Parathyroid adenoma (tissue), 2 donors: ENCODE measurements at regions not wholly inside any gene's neighbourhood (a gene's known extent, or its start where the extent isn't known, plus 50 kb on each side); places are given as distances from the start of the nearest gene placed in this dataset.

Experiments used
- H2AFZ ChIP-seq: fragments of 300-600 bp; sonication (generic); one replicate; pipeline ENCODE4 v1.7.0; 2017; ENCODE audit warnings: antibody characterized with exemption, mild to moderate bottlenecking
- H3K27ac ChIP-seq: fragments of 300-600 bp; sonication (generic); one replicate; pipeline ENCODE4 v1.7.0; 2017
- H3K27me3 ChIP-seq: fragments of 300-600 bp; sonication (generic); one replicate; pipeline ENCODE4 v1.7.0; 2017; ENCODE audit warnings: low read length; ENCODE audit not compliant: control insufficient read depth, insufficient read depth
- H3K36me3 ChIP-seq: fragments of 300-600 bp; sonication (generic); one replicate; pipeline ENCODE4 v1.7.0; 2017; ENCODE audit warnings: low read length; ENCODE audit not compliant: control insufficient read depth, insufficient read depth
- H3K4me1 ChIP-seq: fragments of 300-600 bp; sonication (generic); one replicate; pipeline ENCODE4 v1.7.0; 2017; ENCODE audit warnings: control low read depth
- H3K4me2 ChIP-seq: fragments of 300-600 bp; sonication (generic); one replicate; pipeline ENCODE4 v1.7.0; 2017; ENCODE audit warnings: low read length
- H3K4me3 ChIP-seq: fragments of 300-600 bp; sonication (generic); one replicate; pipeline ENCODE4 v1.7.0; 2017; ENCODE audit warnings: low read depth, low read length
- H3K79me2 ChIP-seq: fragments of 300-600 bp; sonication (generic); one replicate; pipeline ENCODE4 v1.7.0; 2017; ENCODE audit warnings: control low read depth
- H3K9ac ChIP-seq: fragments of 300-600 bp; sonication (generic); one replicate; pipeline ENCODE4 v1.7.0; 2017; ENCODE audit warnings: mild to moderate bottlenecking
- H3K9me3 ChIP-seq: fragments of 300-600 bp; sonication (generic); one replicate; pipeline ENCODE4 v1.7.0; 2017; ENCODE audit warnings: low read length; ENCODE audit not compliant: control insufficient read depth
- TF ChIP-seq, protein P1 (sequence below): fragments of 300-600 bp; sonication (generic); IDR thresholded peaks from one replicate; pipeline ENCODE4 v1.7.0; 2017; ENCODE audit warnings: antibody characterized with exemption, mild to moderate bottlenecking
- donor health status: primary hyperparathyroidism.

- H3K4me1 ChIP-seq, result no peaks in the 10 kb centered on the region
- no peaks in the 10 kb centered on the region for H3K27me3 ChIP-seq
- no peak overlapping the region for H2AFZ ChIP-seq
- H3K9ac ChIP-seq, result no peak overlapping the region
- TF ChIP-seq, protein P1, sequence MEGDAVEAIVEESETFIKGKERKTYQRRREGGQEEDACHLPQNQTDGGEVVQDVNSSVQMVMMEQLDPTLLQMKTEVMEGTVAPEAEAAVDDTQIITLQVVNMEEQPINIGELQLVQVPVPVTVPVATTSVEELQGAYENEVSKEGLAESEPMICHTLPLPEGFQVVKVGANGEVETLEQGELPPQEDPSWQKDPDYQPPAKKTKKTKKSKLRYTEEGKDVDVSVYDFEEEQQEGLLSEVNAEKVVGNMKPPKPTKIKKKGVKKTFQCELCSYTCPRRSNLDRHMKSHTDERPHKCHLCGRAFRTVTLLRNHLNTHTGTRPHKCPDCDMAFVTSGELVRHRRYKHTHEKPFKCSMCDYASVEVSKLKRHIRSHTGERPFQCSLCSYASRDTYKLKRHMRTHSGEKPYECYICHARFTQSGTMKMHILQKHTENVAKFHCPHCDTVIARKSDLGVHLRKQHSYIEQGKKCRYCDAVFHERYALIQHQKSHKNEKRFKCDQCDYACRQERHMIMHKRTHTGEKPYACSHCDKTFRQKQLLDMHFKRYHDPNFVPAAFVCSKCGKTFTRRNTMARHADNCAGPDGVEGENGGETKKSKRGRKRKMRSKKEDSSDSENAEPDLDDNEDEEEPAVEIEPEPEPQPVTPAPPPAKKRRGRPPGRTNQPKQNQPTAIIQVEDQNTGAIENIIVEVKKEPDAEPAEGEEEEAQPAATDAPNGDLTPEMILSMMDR, result no peak
- no peaks in the 10 kb centered on the region for H3K79me2 ChIP-seq
- no peaks in the 10 kb centered on the region for H3K36me3 ChIP-seq
- no peak overlapping the region for H3K27ac ChIP-seq
- H3K4me3 ChIP-seq, result no peak overlapping the region
- no peak overlapping the region for H3K4me2 ChIP-seq
- H3K9me3 ChIP-seq, result no peaks in the 10 kb centered on the region
Measured at GRCh38 chr2:201973305-201973928, 60.2 kb upstream of the FZD7 start.

- Histone ChIP-seq H3K9me3 (no peaks in the 10 kb centered on the region), H3K27ac (no peak overlapping the region)
Measured at GRCh38 chr2:201974171-201975100, 59.2 kb upstream of the FZD7 start.

DNA sequence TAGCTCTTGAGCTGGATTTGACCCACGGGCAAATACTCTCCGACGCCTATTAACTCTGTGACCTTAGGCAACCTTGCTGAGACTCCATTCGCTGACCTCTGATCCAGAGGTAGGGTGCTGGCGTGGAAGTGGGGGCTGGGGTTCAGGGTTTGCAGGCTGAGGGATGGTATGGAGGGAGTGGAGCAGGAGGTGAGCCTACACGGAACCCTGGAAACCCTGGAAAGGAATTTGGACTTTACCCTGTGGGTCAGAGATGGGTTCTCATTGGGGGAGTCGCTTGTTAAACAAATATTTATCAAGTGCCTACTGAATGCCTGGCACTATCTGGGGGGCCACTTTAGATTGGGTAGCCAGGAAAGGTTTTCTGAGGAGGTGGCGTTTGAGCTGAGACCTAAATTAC lies 58.2 kb upstream of the FZD7 start:
- Histone ChIP-seq H3K27ac (no peak overlapping the region), H3K36me3 (no peaks in the 10 kb centered on the region), H3K4me3 (no peak overlapping the region), H3K4me1 (no peaks in the 10 kb centered on the region), H2AFZ (no peak overlapping the region), H3K79me2 (no peaks in the 10 kb centered on the region), H3K27me3 (no peaks in the 10 kb centered on the region), H3K4me2 (no peak overlapping the region), H3K9ac (no peak overlapping the region), H3K9me3 (no peaks in the 10 kb centered on the region)
- TF ChIP-seq, protein P1, result no peak

More at GRCh38 chr2:201974171-201975100, 59.2 kb upstream of the FZD7 start:
- Histone ChIP-seq H3K79me2 (no peaks in the 10 kb centered on the region), H3K36me3 (no peaks in the 10 kb centered on the region), H3K4me2 (no peak overlapping the region), H3K27me3 (no peaks in the 10 kb centered on the region), H3K4me1 (no peaks in the 10 kb centered on the region), H2AFZ (no peak overlapping the region), H3K4me3 (no peak overlapping the region), H3K9ac (no peak overlapping the region)
- TF ChIP-seq, protein P1, result no peak

- H3K4me2 ChIP-seq, result no peak overlapping the region
- H3K27me3 ChIP-seq, result no peaks in the 10 kb centered on the region
- H3K4me3 ChIP-seq, result no peak overlapping the region
- no peak overlapping the region for H3K9ac ChIP-seq
- H3K36me3 ChIP-seq, result no peaks in the 10 kb centered on the region
- no peaks in the 10 kb centered on the region for H3K4me1 ChIP-seq
- H3K9me3 ChIP-seq, result no peaks in the 10 kb centered on the region
- H3K79me2 ChIP-seq, result no peaks in the 10 kb centered on the region
- H2AFZ ChIP-seq, result no peak overlapping the region
- TF ChIP-seq, protein P1, result no peak
- no peak overlapping the region for H3K27ac ChIP-seq
Measured at GRCh38 chr2:201975964-201976612, 57.6 kb upstream of the FZD7 start.
